ENCODE measurements at regions not wholly inside any gene's neighbourhood (a gene's known extent, or its start where the extent isn't known, plus 50 kb on each side); places are given as distances from the start of the nearest gene placed in this dataset.

- H3K79me2 ChIP-seq (ENCODE audit: control insufficient read depth, insufficient read depth, low read length) = no peaks in the 10 kb centered on the region
- CTCF ChIA-PET = no interaction called here
- intact Hi-C loops (cut with micrococcal nuclease; ENCODE audit: unreplicated experiment) = no loop called here
- POLR2A ChIA-PET = no interaction called here
- in situ Hi-C loops (cut with MboI) = no loop called here
- H3K36me3 ChIP-seq (ENCODE audit: control insufficient read depth in 2 of 2, insufficient read depth in 2 of 2, low read length in 1 of 2) = no peaks in the 10 kb centered on the region
- DNase-seq (ENCODE audit: low read depth, low spot score) (no peak), ATAC-seq (no peak), FAIRE-seq (no peak)
- no peak overlapping the region for H3K4me2 ChIP-seq (ENCODE audit: control insufficient read depth, insufficient read depth)
- no peaks in the 10 kb centered on the region for H3K27me3 ChIP-seq (replicated peaks in 1 of 2; ENCODE audit: control insufficient read depth in 2 of 2, insufficient read depth in 2 of 2, low read length in 1 of 2)
- TF ChIP-seq RELB (IDR thresholded peaks at IDR 0.05; ENCODE audit: low read depth) (no peak), FOS (IDR thresholded peaks at IDR 0.05; ENCODE audit: borderline replicate concordance, extremely low read depth, insufficient read length) (no peak), NBN (IDR thresholded peaks at IDR 0.05) (no peak), USF2 (IDR thresholded peaks at IDR 0.05; ENCODE audit: borderline replicate concordance, low read depth, low read length) (no peak), KAT2A (conservative IDR thresholded peaks at IDR 0.05; ENCODE audit: control insufficient read depth, low read depth, low read length) (no peak), NKRF (conservative IDR thresholded peaks at IDR 0.05) (no peak), MLLT1 (IDR thresholded peaks at IDR 0.05) (no peak), BMI1 (IDR thresholded peaks at IDR 0.05; ENCODE audit: borderline replicate concordance) (no peak), DPF2 (IDR thresholded peaks at IDR 0.05) (no peak), SREBF2 (IDR thresholded peaks at IDR 0.05; ENCODE audit: low read length) (no peak), SMARCA5 (IDR thresholded peaks at IDR 0.05) (no peak)
- no peak overlapping the region for H2AFZ ChIP-seq (ENCODE audit: control insufficient read depth, low read depth, low read length)
- WGBS (ENCODE audit: insufficient coverage, insufficient replicate concordance, low lambda C conversion rate, missing lambda C conversion rate) = 0% methylated on average over 3 of the region's 3 CpGs
- no peaks in the 10 kb centered on the region for H4K20me1 ChIP-seq (ENCODE audit: control insufficient read depth, insufficient read depth)
- RAD21 ChIA-PET (ENCODE audit: unreplicated experiment) = no interaction called here
- no peak overlapping the region for H3K9ac ChIP-seq (ENCODE audit: control insufficient read depth, insufficient read depth, low read length)
- SMC1A ChIA-PET (ENCODE audit: uncharacterized antibody, unreplicated experiment) = interaction anchor here (0.7 kb wide), 1 partner anchor 16 kb away, joined by 3 read pairs; no protein-coding TSS in a partner anchor
- H3K4me1 ChIP-seq (ENCODE audit: control insufficient read depth, insufficient read depth, low read length) = no peaks in the 10 kb centered on the region
- H3K27ac ChIP-seq (ENCODE audit: control insufficient read depth, insufficient read depth) = no peak overlapping the region
- no TSS peak for BruUV-seq (replicated peaks)
- no peaks in the 10 kb centered on the region; the same call in 2 of the 3 replicates for H3K9me3 ChIP-seq (replicated peaks; ENCODE audit: control insufficient read depth, insufficient read depth, low read length)
- no peak overlapping the region for H3K4me3 ChIP-seq
Observed at GRCh38 chr13:57948884-57949283, 317.3 kb downstream of the PCDH17 start.
